SKM-1 treated with dmso at 0.1 percent for 144 hours (cell line): ENCODE measurements at regions not wholly inside any gene's neighbourhood (a gene's known extent, or its start where the extent isn't known, plus 50 kb on each side); places are given as distances from the start of the nearest gene placed in this dataset.
A peak's percentile ranks its signal among the peaks of the same experiment; 100 is the strongest.
"Not testable (repeated sequence)": the region's sequence is repeated elsewhere in the genome, so short reads cannot be mapped to it uniquely, and the experiment has no call there.

Experiments used
- DNase-seq: peaks from one replicate; lab custom pipeline; 2025; ENCODE audit not compliant: unreplicated experiment; lab: John Stamatoyannopoulos, UW

GRCh38 chr6:11891547-11891946 is 112.9 kb upstream of the ADTRP start:
- no peak for DNase-seq

GRCh38 chr6:11890849-11891248 is 112.2 kb upstream of the ADTRP start:
- DNase-seq, result no peak

- DNase-seq, result no peak
These were observed 111.6 kb upstream of the ADTRP start for GRCh38 chr6:11890209-11890608.

DNA sequence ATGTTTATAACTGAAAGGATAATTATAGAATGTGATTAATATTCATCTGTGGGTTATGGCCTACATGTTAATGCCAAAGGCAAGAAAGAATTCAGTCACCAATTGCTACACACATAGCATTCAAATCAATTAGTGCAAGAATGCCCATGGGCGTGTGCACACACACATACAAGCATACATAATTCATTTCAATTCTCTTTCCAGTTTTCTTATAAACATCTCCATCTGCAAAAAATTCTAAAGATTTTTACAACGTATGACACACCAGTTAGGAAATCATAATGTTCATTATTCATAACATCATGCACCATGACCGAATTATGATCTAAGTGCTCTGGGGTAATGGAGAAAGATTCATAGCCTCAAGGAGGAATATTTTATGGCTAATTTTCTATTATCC is 111.0 kb upstream of the ADTRP start:
- DNase-seq, result no peak

DNA sequence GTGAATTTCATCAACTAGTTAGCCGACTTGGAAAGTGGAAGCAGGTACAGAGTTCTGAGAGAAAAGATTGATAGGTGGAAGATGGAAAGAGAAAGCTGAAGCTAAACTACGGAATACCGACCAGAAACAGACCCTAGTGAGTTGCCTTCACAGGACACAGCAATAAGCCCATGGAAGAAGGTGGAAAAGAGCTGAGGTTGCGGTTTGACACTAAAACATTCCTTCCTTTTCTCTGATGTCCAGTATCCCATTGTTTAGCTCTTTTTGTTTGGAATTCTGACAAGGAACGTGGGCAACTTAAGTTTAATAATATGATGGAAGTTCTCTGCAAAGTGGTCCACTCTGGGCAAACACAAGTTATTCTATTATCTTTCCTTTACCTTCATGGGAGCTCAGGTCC is 110.1 kb upstream of the ADTRP start:
- DNase-seq, result no peak

DNA sequence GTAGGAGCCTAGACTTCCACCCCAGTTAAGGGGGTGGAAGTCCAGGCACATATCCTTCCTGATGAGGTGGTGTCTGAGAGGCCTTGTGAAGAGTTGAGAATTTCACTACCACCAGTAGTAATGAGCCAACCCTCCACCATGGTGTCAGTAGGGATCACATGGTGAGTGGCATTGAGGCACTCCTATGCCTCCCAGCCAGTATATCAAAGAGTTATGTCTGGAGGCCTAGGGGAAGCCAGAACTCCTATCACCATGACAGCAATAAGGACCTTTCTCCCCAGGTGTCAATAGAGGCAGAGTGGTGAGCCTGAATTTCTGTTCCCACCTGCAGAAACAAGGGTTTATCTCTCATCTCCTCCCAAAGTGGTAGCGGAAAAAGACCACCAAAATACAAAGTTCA is 106.6 kb upstream of the ADTRP start:
- DNase-seq, result no peak

DNA sequence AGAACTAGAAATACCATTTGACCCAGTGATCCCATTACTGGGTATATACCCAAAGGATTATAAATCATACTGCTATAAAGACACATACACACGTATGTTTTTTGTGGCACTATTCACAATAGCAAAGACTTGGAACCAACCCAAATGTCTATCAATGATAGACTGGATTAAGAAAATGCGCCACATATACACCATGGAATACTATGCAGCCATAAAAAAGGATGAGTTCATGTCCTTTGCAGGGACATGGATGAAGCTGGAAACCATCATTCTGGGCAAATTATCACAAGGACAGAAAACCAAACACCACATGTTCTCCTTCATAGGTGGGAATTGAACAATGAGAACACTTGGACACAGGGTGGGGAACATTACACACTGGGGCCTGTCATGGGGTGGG is 104.9 kb upstream of the ADTRP start:
- DNase-seq, result not testable (repeated sequence)

DNA sequence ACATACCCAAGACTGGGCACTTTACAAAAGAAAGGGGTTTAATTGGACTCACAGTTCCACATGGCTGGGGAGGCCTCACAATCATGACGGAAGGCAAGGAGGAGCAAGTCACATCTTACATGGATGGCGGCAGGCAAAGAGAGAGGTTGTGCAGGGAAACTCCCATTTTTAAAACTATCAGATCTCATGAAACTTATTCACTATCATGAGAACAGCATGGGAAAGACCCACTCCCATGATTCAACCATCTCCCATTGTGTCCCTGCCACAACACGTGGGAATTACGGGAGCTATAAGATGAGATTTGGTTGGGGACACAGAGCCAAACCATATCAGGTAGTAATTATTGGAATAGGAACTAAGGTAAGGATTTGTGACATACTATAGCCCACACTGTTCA is 101.6 kb upstream of the ADTRP start:
- not testable (repeated sequence) for DNase-seq

GRCh38 chr6:11878735-11879134 is 100.1 kb upstream of the ADTRP start:
- DNase-seq, result no peak

DNA sequence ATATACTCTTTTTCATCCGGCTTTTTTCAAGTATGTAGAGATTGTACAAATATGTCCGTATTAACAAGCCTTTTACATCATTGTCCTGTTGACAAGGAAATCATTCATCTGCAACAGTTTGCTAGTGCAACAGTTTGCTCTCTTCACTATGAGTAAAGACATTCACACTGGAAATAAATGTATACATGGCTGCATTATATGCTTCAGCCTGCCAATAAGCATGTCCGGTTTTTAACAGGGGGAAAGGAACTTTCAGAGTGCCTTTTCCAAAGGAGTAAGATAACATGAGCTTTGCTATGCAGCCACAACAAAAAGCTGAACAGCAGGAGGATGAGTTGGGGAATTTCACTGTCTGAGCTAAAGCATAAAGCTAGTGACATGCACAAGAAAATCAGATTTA is 99.4 kb upstream of the ADTRP start:
- no peak for DNase-seq

GRCh38 chr6:11876934-11877433 is 98.4 kb upstream of the ADTRP start:
- DNase-seq, result no peak

DNA sequence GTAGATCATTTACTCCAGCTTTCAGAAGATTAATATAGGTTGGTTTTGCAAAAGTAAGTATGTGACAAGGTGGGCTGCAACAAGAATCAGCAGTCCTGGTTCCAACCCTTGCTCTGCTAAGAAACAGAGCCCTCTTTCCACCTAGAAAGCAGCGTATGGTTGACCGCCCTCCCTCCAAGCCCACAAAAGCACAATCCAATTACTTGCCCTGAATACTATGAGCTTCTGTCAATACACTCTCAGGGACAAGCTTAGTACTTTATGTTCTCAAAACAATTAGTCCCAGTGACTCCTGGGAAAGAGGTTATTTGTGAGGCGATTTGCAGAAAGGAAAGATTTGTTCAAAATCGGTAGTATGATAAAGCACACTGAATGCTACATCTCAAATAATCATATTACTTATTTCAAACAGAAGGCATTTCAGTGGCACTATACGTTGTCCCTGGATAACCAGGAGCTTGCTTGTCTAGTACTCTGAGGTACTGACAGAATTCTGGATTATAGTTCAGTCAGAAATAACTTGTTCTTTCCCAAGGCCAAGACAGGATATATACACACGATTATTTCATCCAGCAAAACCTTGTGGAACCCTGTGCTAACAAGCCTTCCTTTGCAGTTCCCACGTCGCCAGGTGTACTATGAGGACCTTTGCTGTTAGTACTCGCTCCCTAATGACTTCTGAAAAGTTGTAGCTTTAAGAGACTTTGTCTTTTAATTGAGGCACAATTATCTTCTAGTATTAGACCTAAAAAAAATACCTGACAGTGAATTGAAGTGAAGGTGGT is 96.9 kb upstream of the ADTRP start:
- no peak for DNase-seq

- DNase-seq, result no peak
These were observed 91.2 kb upstream of the ADTRP start for GRCh38 chr6:11869672-11870340.

DNA sequence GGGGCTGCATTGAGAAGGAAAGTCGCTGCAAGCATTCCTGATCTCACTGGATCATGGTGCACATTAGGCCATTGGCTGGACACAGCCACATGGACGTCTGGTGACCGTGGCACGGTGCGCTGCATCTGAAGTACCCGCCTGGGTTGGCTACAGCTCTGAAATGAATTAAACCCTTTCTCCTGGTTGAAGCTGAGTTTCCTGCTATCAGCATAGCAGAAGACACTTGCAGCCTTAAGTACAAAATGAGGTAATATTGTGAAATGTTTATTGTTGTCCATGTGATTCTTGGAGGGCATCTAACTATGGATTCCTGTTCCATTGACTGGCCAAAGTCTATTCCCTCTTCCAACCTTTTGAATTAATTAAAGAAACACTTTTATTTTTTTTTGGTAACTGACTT is 89.8 kb upstream of the ADTRP start:
- no peak for DNase-seq

GRCh38 chr6:11865680-11866300 is 87.2 kb upstream of the ADTRP start:
- no peak for DNase-seq

DNA sequence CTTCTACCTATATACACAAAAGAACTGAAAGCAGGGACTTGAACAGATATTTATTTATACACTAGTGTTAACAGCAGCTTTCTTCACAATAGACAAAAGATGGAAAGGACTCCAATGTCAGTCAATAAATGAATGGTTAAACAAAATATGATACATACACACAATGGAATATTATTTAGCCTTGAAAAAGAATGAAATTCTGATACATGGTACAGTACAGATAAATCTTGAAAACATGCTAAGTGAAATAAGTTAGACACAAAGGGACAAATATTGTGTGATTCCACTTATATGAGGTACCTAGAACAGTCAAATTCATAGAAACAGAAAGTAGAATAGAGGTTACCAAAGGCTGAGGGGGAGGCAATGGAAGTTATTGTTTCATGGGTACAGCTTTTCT is 79.8 kb upstream of the ADTRP start:
- no peak for DNase-seq

GRCh38 chr6:11855743-11856142 is 77.1 kb upstream of the ADTRP start:
- DNase-seq, result no peak

DNA sequence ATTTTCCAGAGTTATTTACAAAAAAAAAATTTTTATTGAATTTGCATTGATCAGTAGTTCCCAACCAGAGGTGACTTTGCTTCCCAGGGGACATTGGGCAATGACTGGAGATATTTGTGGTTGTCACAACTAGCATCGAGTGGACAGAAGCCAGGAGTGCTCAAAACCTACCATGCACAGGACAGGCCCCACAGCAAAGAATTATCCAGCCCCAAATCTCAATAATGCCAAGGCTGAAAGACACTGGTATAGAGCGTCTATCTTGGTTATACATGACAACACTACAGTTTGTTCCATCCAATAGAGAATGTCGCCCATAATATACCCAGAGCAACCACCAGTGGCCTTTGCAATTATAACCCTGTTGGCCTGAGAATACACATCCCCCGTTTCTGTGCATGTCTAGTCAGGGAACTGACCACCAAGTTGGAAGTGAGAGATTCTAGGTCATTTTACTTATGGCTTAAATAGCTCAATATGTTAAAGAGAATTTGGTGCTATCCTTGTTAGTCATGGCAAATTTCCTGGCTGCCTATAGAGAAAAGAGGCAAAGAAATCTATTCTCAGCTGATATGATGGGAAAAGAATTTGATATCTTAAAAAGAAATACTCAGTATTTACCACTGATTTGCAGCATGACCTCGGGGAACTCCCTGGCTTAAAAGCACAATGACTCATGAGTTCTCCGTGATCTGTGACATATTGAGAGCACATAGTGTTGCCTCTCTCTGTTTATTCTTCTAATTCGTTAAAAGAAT is 76.0 kb upstream of the ADTRP start:
- no peak for DNase-seq

GRCh38 chr6:11853678-11854407 is 75.2 kb upstream of the ADTRP start:
- peak; percentile 59 for DNase-seq

DNA sequence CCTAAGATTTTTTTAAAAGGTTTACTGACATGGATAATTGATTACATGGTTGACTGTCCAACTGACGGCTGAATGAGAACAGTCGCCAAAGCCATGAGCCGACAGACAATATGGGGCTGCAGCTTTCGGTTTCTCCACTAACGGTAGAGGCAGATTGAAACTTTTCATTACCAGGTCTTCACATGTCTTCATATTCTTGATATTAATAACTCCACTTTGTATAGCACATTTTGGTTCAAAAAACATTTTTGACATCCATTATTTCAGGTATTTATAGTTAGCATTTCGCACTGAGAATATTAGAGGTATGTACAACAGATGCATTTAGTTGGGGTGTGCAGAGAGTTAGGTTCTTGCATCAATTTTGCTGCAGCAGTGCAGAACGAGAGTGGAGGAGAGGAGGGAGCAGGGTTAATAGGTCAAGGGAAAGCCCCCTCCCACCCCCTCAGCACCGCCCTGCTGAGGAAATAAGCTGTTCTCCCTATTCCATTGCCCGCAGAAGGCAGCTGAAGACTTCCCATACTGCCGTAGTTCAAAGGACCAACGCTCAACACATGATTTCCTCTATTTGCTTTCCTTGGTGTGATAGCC is 73.6 kb upstream of the ADTRP start:
- DNase-seq, result no peak
